Hepatocyte (in vitro differentiated cells): ENCODE measurements at regions not wholly inside any gene's neighbourhood (a gene's known extent, or its start where the extent isn't known, plus 50 kb on each side); places are given as distances from the start of the nearest gene placed in this dataset.

Source experiments
- DNase-seq: peaks from one replicate; pipeline ENCODE4 v3.0.0-alpha.2; 2016; ENCODE audit warnings: low spot score
- H2AFZ ChIP-seq: fragments of 200-600 bp; sonication (generic); 2 replicates; pipeline ENCODE4 v1.6.0; 2016; ENCODE audit warnings: antibody characterized with exemption, mild to moderate bottlenecking
- H3K27ac ChIP-seq: fragments of 200-600 bp; sonication (generic); 2 replicates; pipeline ENCODE4 v1.5.1; 2016; ENCODE audit warnings: mild to moderate bottlenecking
- H3K27me3 ChIP-seq: fragments of 200-600 bp; sonication (generic); 2 replicates; pipeline ENCODE4 v1.6.1; 2016
- H3K36me3 ChIP-seq: fragments of 200-600 bp; sonication (generic); replicated peaks from 2 replicates; pipeline ENCODE4 v1.5.1; 2016; ENCODE audit warnings: low read depth; ENCODE audit not compliant: insufficient read depth
- H3K4me1 ChIP-seq: fragments of 200-600 bp; sonication (generic); 2 replicates; pipeline ENCODE4 v1.5.1; 2016; ENCODE audit warnings: mild to moderate bottlenecking, moderate library complexity; ENCODE audit not compliant: insufficient read depth
- H3K4me2 ChIP-seq: fragments of 200-600 bp; sonication (generic); 2 replicates; pipeline ENCODE4 v1.6.0; 2016
- H3K4me3 ChIP-seq: fragments of 200-600 bp; sonication (generic); 2 replicates; pipeline ENCODE4 v1.5.1; 2016; ENCODE audit warnings: mild to moderate bottlenecking
- H3K79me2 ChIP-seq: fragments of 200-600 bp; sonication (generic); 2 replicates; pipeline ENCODE4 v1.6.0; 2017; ENCODE audit warnings: mild to moderate bottlenecking
- H3K9me2 ChIP-seq: fragments of 200-600 bp; sonication (generic); replicated peaks from 2 replicates; pipeline ENCODE4 v1.6.0; 2017; ENCODE audit warnings: mild to moderate bottlenecking; ENCODE audit not compliant: insufficient read depth
- H3K9me3 ChIP-seq: fragments of 200-600 bp; sonication (generic); 2 replicates; pipeline ENCODE4 v1.5.1; 2016; ENCODE audit warnings: low read depth, mild to moderate bottlenecking
- H4K20me1 ChIP-seq: fragments of 200-600 bp; sonication (generic); 2 replicates; pipeline ENCODE4 v1.6.0; 2016; ENCODE audit warnings: mild to moderate bottlenecking; ENCODE audit not compliant: insufficient read depth, poor library complexity, severe bottlenecking
- CTCF ChIP-seq: fragments of 200-600 bp; sonication (generic); IDR thresholded peaks from 2 replicates; pipeline ENCODE4 v1.5.1; 2016; ENCODE audit warnings: antibody characterized with exemption, mild to moderate bottlenecking; ENCODE audit not compliant: poor library complexity
- EZH2 ChIP-seq: fragments of 200-600 bp; sonication (generic); IDR thresholded peaks from 2 replicates; pipeline ENCODE4 v1.6.1; 2016; ENCODE audit warnings: antibody characterized with exemption, mild to moderate bottlenecking, borderline replicate concordance
- EZH2phosphoT487 ChIP-seq: fragments of 200-600 bp; sonication (generic); IDR thresholded peaks from one replicate; pipeline ENCODE4 v1.6.1; 2018; ENCODE audit warnings: antibody characterized with exemption, mild to moderate bottlenecking, low read depth, moderate library complexity; ENCODE audit not compliant: unreplicated experiment, severe bottlenecking
- WGBS: methylation state at CpG from one replicate; pipeline ENCODE4 v1.1.6; 2016; ENCODE audit warnings: low lambda C conversion rate; ENCODE audit errors: missing lambda C conversion rate; 5-methylcytosine and 5-hydroxymethylcytosine counted together

GRCh38 chr11:28939381-28939780 lies 831.2 kb downstream of the METTL15 start:
- Histone ChIP-seq H3K27ac (no peak overlapping the region), H2AFZ (no peak overlapping the region), H3K9me2 (no peaks in the 10 kb centered on the region), H3K4me2 (no peak overlapping the region), H3K4me1 (no peaks in the 10 kb centered on the region), H3K79me2 (no peaks in the 10 kb centered on the region), H4K20me1 (no peaks in the 10 kb centered on the region), H3K4me3 (no peak overlapping the region), H3K36me3 (no peaks in the 10 kb centered on the region), H3K9me3 (no peaks in the 10 kb centered on the region), H3K27me3 (no peaks in the 10 kb centered on the region)
- 72% methylated on average over 2 of the region's 2 CpGs for WGBS
- no peak for DNase-seq
- TF ChIP-seq EZH2phosphoT487 (no peak), EZH2 (no peak), CTCF (no peak)

- no peaks in the 10 kb centered on the region for H4K20me1 ChIP-seq
- no peaks in the 10 kb centered on the region for H3K27me3 ChIP-seq
- no peaks in the 10 kb centered on the region for H3K36me3 ChIP-seq
- no peak overlapping the region for H3K4me3 ChIP-seq
- H3K9me3 ChIP-seq, result no peaks in the 10 kb centered on the region
- no peaks in the 10 kb centered on the region for H3K9me2 ChIP-seq
- H3K4me1 ChIP-seq, result no peaks in the 10 kb centered on the region
- no peak overlapping the region for H3K27ac ChIP-seq
- no peak overlapping the region for H3K4me2 ChIP-seq
- WGBS, result 60% methylated on average over 1 of the region's 1 CpG
- DNase-seq, result no peak
- TF ChIP-seq CTCF (no peak), EZH2 (no peak), EZH2phosphoT487 (no peak)
- H2AFZ ChIP-seq, result no peak overlapping the region
- H3K79me2 ChIP-seq, result no peaks in the 10 kb centered on the region
These were observed 829.9 kb downstream of the METTL15 start for GRCh38 chr11:28938091-28938490.

DNA sequence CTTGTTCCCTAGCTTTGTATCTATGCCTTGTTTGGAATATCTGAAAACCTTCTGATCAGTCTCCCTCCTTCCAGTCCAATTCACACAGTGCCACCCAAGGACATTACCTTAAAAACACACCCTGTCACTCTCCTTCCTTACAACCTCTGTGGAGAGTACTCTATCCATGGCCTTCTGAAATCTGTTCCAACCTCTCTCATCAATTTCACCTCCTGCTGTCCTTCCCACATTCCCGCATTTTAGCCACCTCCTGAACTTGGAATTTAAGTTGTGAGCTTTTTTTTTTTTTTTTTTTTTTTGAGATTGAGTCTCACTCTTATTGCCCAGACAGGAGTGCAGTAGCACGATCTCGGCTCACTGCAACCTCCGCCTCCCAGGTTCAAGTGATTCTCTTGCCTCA lies 824.8 kb downstream of the METTL15 start:
- WGBS, result 88% methylated on average over 4 of the region's 4 CpGs

More for the DNA sequence above, 824.8 kb downstream of the METTL15 start:
- Histone ChIP-seq H3K27me3 (no peaks in the 10 kb centered on the region), H3K9me3 (no peaks in the 10 kb centered on the region), H3K27ac (no peak overlapping the region), H4K20me1 (no peaks in the 10 kb centered on the region), H3K79me2 (no peaks in the 10 kb centered on the region), H2AFZ (no peak overlapping the region), H3K36me3 (no peaks in the 10 kb centered on the region), H3K9me2 (no peaks in the 10 kb centered on the region), H3K4me3 (no peak overlapping the region), H3K4me2 (no peak overlapping the region), H3K4me1 (no peaks in the 10 kb centered on the region)
- no peak for DNase-seq
- TF ChIP-seq EZH2phosphoT487 (no peak), EZH2 (no peak), CTCF (no peak)
